PC-9 (cell line): ENCODE measurements at regions not wholly inside any gene's neighbourhood (a gene's known extent, or its start where the extent isn't known, plus 50 kb on each side); places are given as distances from the start of the nearest gene placed in this dataset.
"Not testable (repeated sequence)": the region's sequence is repeated elsewhere in the genome, so short reads cannot be mapped to it uniquely, and the experiment has no call there.

Source experiments
- EZH2 ChIP-seq: fragments of 200-600 bp; sonication (generic); IDR thresholded peaks from 2 replicates; pipeline ENCODE4 v1.8.0; 2017; ENCODE audit warnings: antibody characterized with exemption, low read depth
- TF ChIP-seq, protein P1 (sequence below): fragments of 200-600 bp; sonication (generic); conservative IDR thresholded peaks from 2 replicates; pipeline ENCODE4 v1.6.1; 2017; ENCODE audit warnings: mixed run types, antibody characterized with exemption, mild to moderate bottlenecking, moderate library complexity

DNA sequence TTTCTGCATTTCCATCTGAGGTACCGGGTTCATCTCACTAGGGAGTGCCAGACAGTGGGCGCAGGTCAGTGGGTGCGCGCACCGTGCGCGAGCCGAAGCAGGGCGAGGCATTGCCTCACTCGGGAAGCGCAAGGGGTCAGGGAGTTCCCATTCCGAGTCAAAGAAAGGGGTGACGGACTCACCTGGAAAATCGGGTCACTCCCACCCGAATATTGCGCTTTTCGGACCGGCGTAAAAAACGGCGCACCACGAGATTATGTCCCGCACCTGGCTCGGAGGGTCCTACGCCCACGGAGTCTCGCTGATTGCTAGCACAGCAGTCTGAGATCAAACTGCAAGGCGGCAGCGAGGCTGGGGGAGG, 175.1 kb downstream of the MEX3B start:
- TF ChIP-seq, protein P1, sequence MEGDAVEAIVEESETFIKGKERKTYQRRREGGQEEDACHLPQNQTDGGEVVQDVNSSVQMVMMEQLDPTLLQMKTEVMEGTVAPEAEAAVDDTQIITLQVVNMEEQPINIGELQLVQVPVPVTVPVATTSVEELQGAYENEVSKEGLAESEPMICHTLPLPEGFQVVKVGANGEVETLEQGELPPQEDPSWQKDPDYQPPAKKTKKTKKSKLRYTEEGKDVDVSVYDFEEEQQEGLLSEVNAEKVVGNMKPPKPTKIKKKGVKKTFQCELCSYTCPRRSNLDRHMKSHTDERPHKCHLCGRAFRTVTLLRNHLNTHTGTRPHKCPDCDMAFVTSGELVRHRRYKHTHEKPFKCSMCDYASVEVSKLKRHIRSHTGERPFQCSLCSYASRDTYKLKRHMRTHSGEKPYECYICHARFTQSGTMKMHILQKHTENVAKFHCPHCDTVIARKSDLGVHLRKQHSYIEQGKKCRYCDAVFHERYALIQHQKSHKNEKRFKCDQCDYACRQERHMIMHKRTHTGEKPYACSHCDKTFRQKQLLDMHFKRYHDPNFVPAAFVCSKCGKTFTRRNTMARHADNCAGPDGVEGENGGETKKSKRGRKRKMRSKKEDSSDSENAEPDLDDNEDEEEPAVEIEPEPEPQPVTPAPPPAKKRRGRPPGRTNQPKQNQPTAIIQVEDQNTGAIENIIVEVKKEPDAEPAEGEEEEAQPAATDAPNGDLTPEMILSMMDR: not testable (repeated sequence)
- TF ChIP-seq EZH2: not testable (repeated sequence)
